Activated naive CD8-positive, alpha-beta T cell treated with anti-CD3 and anti-CD28 coated beads, Interleukin-2, amount 10 ng/mL, durations not matched to agents 7 days and 5 days (primary cell): ENCODE measurements at regions not wholly inside any gene's neighbourhood (a gene's known extent, or its start where the extent isn't known, plus 50 kb on each side); places are given as distances from the start of the nearest gene placed in this dataset.

Source experiments
- ATAC-seq: fragments of 150-1000 bp; cut with Tn5 transposase; one replicate; pipeline ENCODE4 v1.10.0; 2021; ENCODE audit warnings: low read depth, moderate library complexity
- POLR2A ChIA-PET: fragments of 350-600 bp; sonication (Branson Sonifier 250); formaldehyde crosslinking; loops from one replicate; lab custom pipeline; 2021; ENCODE audit warnings: antibody characterized with exemption; lab: Charles Lee
- DNase-seq: peaks from one replicate; pipeline ENCODE4 v3.0.0; 2021
- H3K27ac Mint-ChIP-seq: one replicate; pipeline ENCODE4 v1.8.0; 2022; ENCODE audit warnings: mild to moderate bottlenecking, mixed read lengths
- H3K27me3 Mint-ChIP-seq: one replicate; pipeline ENCODE4 v1.8.0; 2022; ENCODE audit warnings: mild to moderate bottlenecking, moderate library complexity, mixed read lengths
- H3K36me3 Mint-ChIP-seq: one replicate; pipeline ENCODE4 v1.8.0; 2021; ENCODE audit warnings: mild to moderate bottlenecking, mixed read lengths
- H3K4me1 Mint-ChIP-seq: one replicate; pipeline ENCODE4 v1.8.0; 2021; ENCODE audit warnings: mixed read lengths
- H3K4me3 Mint-ChIP-seq: one replicate; pipeline ENCODE4 v1.8.0; 2022; ENCODE audit warnings: mild to moderate bottlenecking, moderate library complexity, mixed read lengths
- H3K9me3 Mint-ChIP-seq: one replicate; pipeline ENCODE4 v1.8.0; 2021; ENCODE audit warnings: mixed read lengths

DNA sequence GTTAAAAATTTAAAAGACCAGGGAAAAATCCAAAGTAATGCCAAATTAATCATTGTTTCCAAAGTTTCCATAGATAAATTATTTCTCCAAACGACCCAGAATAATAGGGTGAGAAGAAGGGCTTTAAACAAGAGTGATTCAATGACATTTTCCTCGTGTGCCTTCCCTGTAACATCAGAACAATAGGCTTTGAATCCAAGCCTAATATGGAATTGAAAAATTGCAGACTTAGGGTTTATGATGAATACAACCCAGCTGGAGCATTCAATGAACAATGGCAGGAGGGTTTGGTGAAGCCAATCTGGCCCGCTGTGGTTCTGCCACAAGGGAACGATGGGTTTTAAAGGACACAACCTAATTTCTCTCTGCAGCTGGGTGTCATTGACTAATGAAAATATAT is 94.2 kb downstream of the CBLL2 start:
- POLR2A ChIA-PET = no interaction called here
- DNase-seq = no peak
- no peaks in the 10 kb centered on the region for H3K36me3 Mint-ChIP-seq
- no peaks in the 10 kb centered on the region for H3K27me3 Mint-ChIP-seq
- no peaks in the 10 kb centered on the region for H3K4me1 Mint-ChIP-seq
- H3K9me3 Mint-ChIP-seq = no peaks in the 10 kb centered on the region
- H3K4me3 Mint-ChIP-seq = no peak overlapping the region
- ATAC-seq = no peak
- H3K27ac Mint-ChIP-seq = no peak overlapping the region

GRCh38 chrX:22373094-22373493 is 100.4 kb downstream of the CBLL2 start:
- no peaks in the 10 kb centered on the region for H3K9me3 Mint-ChIP-seq
- H3K27ac Mint-ChIP-seq = no peak overlapping the region
- POLR2A ChIA-PET = no interaction called here
- no peaks in the 10 kb centered on the region for H3K36me3 Mint-ChIP-seq
- no peaks in the 10 kb centered on the region for H3K27me3 Mint-ChIP-seq
- H3K4me3 Mint-ChIP-seq = no peak overlapping the region
- ATAC-seq = no peak
- no peaks in the 10 kb centered on the region for H3K4me1 Mint-ChIP-seq
- no peak for DNase-seq

GRCh38 chrX:22373766-22374165 is 101.1 kb downstream of the CBLL2 start:
- Mint-ChIP-seq H3K9me3 (no peaks in the 10 kb centered on the region), H3K36me3 (no peaks in the 10 kb centered on the region), H3K4me1 (no peaks in the 10 kb centered on the region), H3K27me3 (no peaks in the 10 kb centered on the region), H3K4me3 (no peak overlapping the region), H3K27ac (no peak overlapping the region)
- POLR2A ChIA-PET = no interaction called here
- ATAC-seq (no peak), DNase-seq (no peak)

DNA sequence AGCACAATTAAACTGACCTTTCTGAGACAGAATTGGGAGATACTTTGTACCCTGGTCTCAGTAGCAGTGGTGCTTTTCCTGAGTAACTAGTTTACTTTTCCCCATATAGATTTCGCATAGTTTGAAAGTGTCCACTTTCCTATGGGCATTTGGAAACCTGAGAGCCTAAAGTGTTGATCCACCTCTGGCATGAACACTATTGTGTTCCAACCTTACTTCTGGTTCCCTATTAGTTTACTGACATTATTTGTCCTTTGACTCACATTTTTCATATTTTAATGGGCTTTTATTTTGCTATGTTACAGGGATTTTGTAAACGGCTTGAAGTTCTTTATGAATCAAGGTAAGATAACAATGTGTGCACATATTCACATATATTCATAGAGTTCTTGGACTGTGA is 103.7 kb downstream of the CBLL2 start:
- H3K27me3 Mint-ChIP-seq = no peaks in the 10 kb centered on the region
- H3K27ac Mint-ChIP-seq = no peak overlapping the region
- no peaks in the 10 kb centered on the region for H3K9me3 Mint-ChIP-seq
- H3K36me3 Mint-ChIP-seq = no peaks in the 10 kb centered on the region
- ATAC-seq (no peak), DNase-seq (no peak)
- no peak overlapping the region for H3K4me3 Mint-ChIP-seq
- POLR2A ChIA-PET = no interaction called here
- H3K4me1 Mint-ChIP-seq = no peaks in the 10 kb centered on the region

GRCh38 chrX:22378296-22378695 is 105.6 kb downstream of the CBLL2 start:
- DNase-seq = no peak
- no peak for ATAC-seq
- Mint-ChIP-seq H3K9me3 (no peaks in the 10 kb centered on the region), H3K27me3 (no peaks in the 10 kb centered on the region), H3K36me3 (no peaks in the 10 kb centered on the region), H3K4me3 (no peak overlapping the region), H3K4me1 (no peaks in the 10 kb centered on the region), H3K27ac (no peak overlapping the region)
- POLR2A ChIA-PET = no interaction called here

- H3K9me3 Mint-ChIP-seq = no peaks in the 10 kb centered on the region
- no peaks in the 10 kb centered on the region for H3K27me3 Mint-ChIP-seq
- POLR2A ChIA-PET = no interaction called here
- ATAC-seq (no peak), DNase-seq (no peak)
- H3K27ac Mint-ChIP-seq = no peak overlapping the region
- H3K4me3 Mint-ChIP-seq = no peak overlapping the region
- no peaks in the 10 kb centered on the region for H3K36me3 Mint-ChIP-seq
- H3K4me1 Mint-ChIP-seq = no peaks in the 10 kb centered on the region
Measured at GRCh38 chrX:22383988-22384387, 111.3 kb downstream of the CBLL2 start.

- DNase-seq (no peak), ATAC-seq (no peak)
- POLR2A ChIA-PET = interaction anchor here (0.6 kb wide), 1 partner anchor 407 kb away, joined by 4 read pairs; no protein-coding TSS in a partner anchor
- Mint-ChIP-seq H3K36me3 (no peaks in the 10 kb centered on the region), H3K27ac (no peak overlapping the region), H3K9me3 (no peaks in the 10 kb centered on the region), H3K4me3 (no peak overlapping the region), H3K4me1 (no peaks in the 10 kb centered on the region), H3K27me3 (no peaks in the 10 kb centered on the region)
Measured at GRCh38 chrX:22389556-22390179, 117.0 kb downstream of the CBLL2 start.

- DNase-seq = no peak
- no peak overlapping the region for H3K27ac Mint-ChIP-seq
- H3K4me3 Mint-ChIP-seq = no peak overlapping the region
- H3K9me3 Mint-ChIP-seq = no peaks in the 10 kb centered on the region
- H3K4me1 Mint-ChIP-seq = no peaks in the 10 kb centered on the region
- POLR2A ChIA-PET = no interaction called here
- H3K36me3 Mint-ChIP-seq = no peaks in the 10 kb centered on the region
- ATAC-seq = no peak
- H3K27me3 Mint-ChIP-seq = no peaks in the 10 kb centered on the region
Measured at GRCh38 chrX:22392133-22392948, 119.6 kb downstream of the CBLL2 start.

DNA sequence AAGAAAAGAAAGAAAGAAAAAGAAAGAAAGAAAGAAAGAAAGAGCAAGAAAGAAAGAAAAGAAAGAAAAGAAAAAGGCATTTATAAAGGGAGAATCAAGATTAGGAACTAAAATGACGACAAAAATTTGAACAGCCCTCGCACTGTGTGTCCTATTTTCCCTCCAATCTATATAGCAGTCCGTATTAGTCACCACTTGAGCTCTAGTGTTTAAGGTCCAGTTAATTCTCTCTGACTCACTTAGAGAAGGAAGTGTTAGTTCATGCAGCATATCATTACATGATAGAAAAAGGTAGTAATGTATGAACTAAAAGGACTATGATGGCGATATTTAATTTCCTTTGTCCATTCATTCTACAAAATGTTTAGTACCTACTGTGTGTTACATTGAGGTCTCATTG is 122.7 kb downstream of the CBLL2 start:
- no peaks in the 10 kb centered on the region for H3K27me3 Mint-ChIP-seq
- no peaks in the 10 kb centered on the region for H3K9me3 Mint-ChIP-seq
- POLR2A ChIA-PET = no interaction called here
- H3K36me3 Mint-ChIP-seq = no peaks in the 10 kb centered on the region
- no peak overlapping the region for H3K4me3 Mint-ChIP-seq
- no peak for DNase-seq
- no peak for ATAC-seq
- H3K27ac Mint-ChIP-seq = no peak overlapping the region
- H3K4me1 Mint-ChIP-seq = no peaks in the 10 kb centered on the region

DNA sequence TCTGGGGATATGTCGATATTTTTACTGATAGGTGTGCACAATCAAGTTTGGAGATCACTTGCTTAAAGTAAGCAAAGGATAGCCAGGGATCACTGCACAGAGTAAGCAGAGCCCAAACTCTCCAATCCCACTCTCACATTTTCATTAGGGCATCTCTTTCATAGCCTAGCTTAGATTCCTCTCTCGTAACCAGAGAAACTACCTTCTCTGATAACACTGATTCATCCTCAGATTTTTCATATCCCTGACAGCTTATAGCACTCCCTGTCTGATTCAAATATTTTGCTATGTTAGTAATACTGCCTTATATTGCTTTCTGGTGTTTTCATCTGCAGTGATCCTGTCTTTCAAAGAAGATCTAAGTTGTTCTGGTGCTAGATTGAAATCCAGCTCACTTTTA is 123.7 kb downstream of the CBLL2 start:
- Mint-ChIP-seq H3K36me3 (no peaks in the 10 kb centered on the region), H3K4me3 (no peak overlapping the region), H3K27me3 (no peaks in the 10 kb centered on the region), H3K9me3 (no peaks in the 10 kb centered on the region), H3K4me1 (no peaks in the 10 kb centered on the region), H3K27ac (no peak overlapping the region)
- POLR2A ChIA-PET = no interaction called here
- DNase-seq (no peak), ATAC-seq (no peak)

- ATAC-seq (no peak), DNase-seq (no peak)
- no peak overlapping the region for H3K27ac Mint-ChIP-seq
- no peaks in the 10 kb centered on the region for H3K27me3 Mint-ChIP-seq
- H3K36me3 Mint-ChIP-seq = no peaks in the 10 kb centered on the region
- H3K4me1 Mint-ChIP-seq = no peaks in the 10 kb centered on the region
- H3K9me3 Mint-ChIP-seq = no peaks in the 10 kb centered on the region
- POLR2A ChIA-PET = no interaction called here
- H3K4me3 Mint-ChIP-seq = no peak overlapping the region
Measured at GRCh38 chrX:22397566-22397965, 124.9 kb downstream of the CBLL2 start.

- Mint-ChIP-seq H3K4me1 (no peaks in the 10 kb centered on the region), H3K27ac (no peak overlapping the region), H3K27me3 (no peaks in the 10 kb centered on the region), H3K9me3 (no peaks in the 10 kb centered on the region), H3K4me3 (no peak overlapping the region), H3K36me3 (no peaks in the 10 kb centered on the region)
- DNase-seq (no peak), ATAC-seq (no peak)
- POLR2A ChIA-PET = no interaction called here
Measured at GRCh38 chrX:22399437-22400192, 126.9 kb downstream of the CBLL2 start.

- POLR2A ChIA-PET = no interaction called here
- H3K4me3 Mint-ChIP-seq = no peak overlapping the region
- no peaks in the 10 kb centered on the region for H3K4me1 Mint-ChIP-seq
- no peaks in the 10 kb centered on the region for H3K36me3 Mint-ChIP-seq
- no peaks in the 10 kb centered on the region for H3K9me3 Mint-ChIP-seq
- ATAC-seq = no peak
- DNase-seq = no peak
- no peaks in the 10 kb centered on the region for H3K27me3 Mint-ChIP-seq
- no peak overlapping the region for H3K27ac Mint-ChIP-seq
Measured at GRCh38 chrX:22404297-22404696, 131.6 kb downstream of the CBLL2 start.
